ENCODE measurements at regions not wholly inside any gene's neighbourhood (a gene's known extent, or its start where the extent isn't known, plus 50 kb on each side); places are given as distances from the start of the nearest gene placed in this dataset.

DNA sequence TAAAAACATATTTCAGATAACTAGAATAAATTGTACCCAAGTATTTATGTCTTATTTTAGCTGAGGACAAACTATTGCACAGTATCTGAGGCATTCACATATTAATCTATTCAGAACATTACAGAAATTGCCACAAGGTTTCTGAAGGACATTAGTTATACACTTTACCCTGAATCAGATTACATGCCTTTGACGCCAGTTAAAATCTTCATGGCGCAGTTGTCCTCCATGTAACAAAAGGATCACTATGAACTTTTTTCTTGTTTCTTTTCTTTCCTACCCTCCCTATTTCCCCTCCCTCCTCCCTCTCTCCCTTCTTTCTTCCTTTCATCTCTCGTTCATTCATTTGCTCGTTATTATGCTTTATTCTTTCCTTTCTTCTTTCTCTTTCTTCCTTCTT, 176.6 kb upstream of the KITLG start:
- no peak for DNase-seq (ENCODE audit: low read depth in 2 of 2)

DNA sequence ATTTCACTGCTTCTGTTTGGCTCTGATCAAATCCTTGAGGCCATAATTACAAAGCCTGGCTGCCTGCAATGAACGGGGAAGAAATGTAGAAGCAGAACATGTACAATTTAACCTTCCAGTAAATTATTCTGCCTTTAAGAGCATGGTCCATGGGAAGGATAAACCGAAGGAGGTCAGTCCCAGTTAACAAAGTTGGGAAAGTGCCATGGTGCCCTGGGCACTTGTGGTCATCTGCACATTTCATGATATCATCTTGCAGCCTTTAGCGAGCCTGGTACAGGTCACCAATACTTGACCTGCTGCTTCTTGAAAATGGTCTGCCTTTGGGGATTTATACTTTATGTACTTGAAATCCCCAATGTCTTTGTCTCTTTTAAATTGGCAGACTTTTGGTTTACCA, 175.9 kb upstream of the KITLG start:
- no peak for DNase-seq (ENCODE audit: low read depth in 2 of 2)

DNA sequence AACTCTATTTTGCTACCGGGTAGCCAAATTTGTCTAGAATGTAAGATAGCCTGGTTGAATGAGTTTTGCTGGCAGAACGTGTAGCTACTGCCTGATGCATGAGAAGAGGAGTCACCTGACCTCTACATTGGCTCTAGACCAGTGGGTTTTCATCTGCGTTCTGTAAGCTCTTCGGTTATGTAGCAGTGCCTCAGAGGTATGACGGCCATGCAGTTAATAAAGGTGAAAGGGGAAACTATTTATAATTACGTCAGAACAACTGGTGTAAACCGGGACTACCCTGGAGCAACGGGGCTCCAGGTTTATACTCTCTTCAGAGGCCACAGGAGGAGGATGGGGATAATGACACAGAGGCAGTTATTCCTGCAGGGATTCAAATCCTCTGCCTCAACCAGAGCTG, 173.4 kb upstream of the KITLG start:
- no peak for DNase-seq (ENCODE audit: low read depth in 2 of 2)

DNA sequence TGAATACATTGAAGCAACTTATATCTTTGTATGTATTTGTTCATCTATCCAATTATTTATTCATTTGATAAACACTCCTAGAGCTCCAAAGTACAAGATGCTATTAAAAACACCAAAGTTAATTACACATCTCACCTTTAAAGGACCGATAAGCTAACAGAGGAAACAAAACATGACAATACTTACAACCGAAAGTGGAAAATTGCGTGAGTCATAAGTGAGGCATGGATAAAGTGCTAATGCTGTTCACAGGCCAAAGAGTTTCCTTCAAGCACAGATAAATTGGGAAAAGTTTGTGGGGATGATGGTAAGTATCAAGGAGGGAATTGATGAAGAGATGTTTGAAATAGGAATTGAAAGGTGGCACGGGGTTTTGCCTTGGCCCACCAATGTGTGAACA, 172.8 kb upstream of the KITLG start:
- DNase-seq (ENCODE audit: low read depth in 2 of 2) = no peak

DNA sequence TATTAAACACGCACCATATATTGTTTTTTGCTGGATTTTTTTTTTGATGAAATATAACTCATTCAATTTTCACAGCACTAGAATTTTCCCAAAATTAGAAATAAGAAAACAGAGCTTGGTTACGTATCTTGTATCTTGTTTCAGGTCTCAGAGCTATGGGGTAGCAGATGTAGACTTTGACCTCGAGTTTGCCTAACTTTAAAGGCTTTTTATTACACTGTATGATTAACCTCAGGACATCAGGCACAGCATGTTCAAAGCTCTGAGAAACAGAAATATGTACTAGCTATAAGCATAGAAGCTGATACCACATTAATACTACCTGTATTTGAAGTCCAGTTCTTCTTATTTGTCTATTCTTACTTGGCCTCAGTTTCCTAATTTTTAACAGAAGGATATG, 171.9 kb upstream of the KITLG start:
- DNase-seq (ENCODE audit: low read depth in 2 of 2) = no peak

DNA sequence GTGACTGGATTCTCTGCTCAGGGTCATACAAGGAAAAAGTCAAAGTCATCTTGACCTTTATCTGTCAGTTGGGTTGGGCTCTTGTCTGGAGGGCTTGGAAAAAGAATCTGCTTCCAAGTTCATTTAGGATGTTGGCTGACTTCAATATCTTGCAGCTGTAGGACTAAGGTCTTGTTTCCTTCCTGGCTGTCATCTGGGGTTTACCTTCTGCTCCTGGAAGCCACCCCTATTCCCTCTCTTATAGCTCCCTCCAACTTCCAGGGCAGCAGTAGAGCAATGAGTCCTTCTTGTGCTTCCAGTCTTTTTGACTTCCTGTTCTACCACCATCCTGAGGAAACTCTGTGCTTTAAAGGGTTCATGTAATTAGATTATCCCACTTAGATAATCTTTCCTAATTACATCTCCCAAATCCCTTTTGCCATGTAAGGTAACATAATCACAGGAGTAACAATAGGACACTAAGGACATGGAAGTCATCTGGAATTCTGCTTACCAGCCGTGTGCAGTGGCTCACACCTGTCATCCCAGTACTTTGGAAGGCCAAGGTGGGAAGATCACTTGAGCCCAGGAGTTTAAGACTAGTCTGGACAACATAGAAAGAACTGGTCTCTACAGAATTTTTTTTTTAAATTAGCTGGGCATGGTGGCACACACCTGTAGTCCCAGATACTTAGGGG, 170.7 kb upstream of the KITLG start:
- DNase-seq (ENCODE audit: low read depth in 2 of 2) = no peak

DNA sequence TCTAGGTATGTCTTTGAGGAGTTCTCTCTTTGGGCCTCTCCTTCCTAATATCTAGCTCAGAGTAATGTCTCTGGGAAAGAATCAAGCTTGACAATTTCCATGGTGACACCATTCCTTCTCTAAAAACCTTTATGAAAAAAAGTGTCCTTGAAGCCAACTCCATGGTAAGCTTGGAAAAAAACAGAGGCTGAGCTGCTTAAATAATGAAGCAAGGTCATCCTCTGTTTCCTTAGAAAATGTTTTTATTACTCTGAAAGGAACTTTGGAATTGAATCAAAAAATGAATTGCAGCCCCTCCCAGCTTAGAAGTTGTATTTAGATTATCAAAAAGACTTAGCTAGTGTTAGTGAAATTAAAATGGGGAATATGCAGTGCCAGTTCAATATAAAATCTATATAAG, 166.1 kb upstream of the KITLG start:
- no peak for DNase-seq (ENCODE audit: low read depth in 2 of 2)

DNA sequence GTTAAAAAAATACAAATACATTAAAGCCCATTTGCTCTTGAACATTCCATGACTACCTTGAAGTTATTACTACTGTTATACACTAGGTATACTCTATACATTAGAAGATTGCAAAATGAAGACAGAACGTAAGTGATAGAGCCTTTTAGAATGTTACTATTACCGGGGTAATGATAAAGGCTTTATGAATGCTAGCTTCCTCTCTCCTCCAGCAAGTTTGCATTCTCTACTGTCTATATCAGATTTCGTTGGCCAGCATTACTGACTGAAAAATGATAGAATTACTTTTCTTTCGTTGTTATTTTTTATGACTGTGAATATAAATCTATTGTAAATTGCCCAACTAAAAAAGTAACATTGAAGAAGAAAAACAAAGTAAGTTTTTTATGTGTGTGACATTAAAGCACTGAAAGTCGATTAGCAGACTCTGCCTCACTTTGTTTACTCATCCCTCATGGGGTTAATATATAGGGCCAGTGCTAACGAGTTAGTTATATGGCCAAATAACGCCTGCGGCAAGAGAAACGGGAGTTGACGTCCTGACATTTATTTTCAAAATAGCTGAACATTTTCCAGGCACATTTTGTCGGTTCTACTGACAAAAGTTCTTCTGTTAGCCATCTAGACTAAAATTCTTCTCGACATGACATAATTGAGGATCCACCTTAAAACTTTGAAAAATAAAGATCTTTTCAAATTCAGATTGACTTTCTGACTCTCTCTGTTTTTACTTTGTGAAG, 163.8 kb upstream of the KITLG start:
- DNase-seq (ENCODE audit: low read depth in 2 of 2) = no peak

DNA sequence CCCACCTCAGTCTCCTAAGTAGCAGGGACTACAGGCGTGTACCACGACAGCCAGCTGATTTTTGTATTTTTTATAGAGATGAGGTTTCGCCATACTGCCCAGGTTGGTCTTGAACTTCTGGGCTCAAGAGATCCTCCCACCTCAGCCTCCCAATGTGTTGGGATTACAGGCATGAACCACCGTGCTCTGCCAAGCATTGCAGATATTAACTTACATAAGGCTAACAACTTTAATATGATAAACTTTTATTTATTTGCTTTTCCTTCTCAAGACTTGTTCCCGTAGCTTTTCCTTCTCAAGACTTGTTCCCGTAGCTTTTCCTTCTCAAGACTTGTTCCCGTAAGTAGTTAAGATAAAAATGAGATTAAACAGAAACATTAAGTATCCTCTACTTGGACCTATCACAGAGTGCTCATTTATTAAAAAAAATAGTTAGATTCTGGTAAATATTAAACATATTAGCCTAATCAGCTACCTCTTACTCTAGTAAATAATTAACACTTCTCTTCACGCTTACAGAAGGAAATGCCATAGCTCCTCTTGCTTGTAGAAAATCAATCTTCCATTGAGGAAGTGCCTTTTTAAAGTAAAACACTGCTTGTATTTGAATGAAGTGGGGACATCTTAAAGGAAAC, 157.7 kb upstream of the KITLG start:
- DNase-seq (ENCODE audit: low read depth in 2 of 2) = no peak

DNA sequence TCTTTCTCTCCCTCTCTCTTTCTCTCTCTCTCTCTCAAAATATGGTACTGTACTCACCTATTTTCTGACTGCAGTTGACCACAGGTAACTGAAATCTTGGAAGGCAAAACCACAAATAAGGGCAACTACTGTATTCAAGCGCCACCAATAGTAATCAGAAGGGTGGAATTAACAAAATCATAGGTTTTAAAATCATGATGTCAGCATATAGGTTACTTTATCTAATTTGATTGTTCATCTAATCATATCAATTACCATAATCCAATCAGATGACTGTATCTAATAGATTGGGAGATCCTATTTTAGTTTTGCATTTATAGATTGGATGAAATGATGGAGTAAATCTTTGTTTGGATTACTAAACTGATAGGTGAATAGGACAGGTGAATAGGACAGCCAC, 155.8 kb upstream of the KITLG start:
- DNase-seq (ENCODE audit: low read depth in 2 of 2) = no peak

DNA sequence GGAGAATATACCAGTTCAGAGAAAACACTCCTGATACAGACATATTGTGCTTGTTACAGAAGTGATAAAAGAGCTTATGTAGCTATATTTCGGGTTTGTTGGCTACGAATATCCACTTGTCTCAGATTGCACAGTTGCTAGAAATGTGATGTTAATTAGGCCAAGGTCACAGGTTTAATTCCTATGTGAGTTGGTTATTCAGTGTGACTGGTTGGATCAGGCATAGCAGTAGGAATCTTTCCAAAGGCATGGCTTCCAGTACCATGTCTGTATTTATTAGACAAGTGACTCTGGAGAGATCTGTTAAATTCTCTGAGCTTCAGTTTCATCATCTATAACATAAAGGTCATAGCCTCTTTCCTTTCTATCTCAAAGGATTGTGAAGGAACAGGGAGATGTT, 152.7 kb upstream of the KITLG start:
- DNase-seq (ENCODE audit: low read depth in 2 of 2) = no peak

DNA sequence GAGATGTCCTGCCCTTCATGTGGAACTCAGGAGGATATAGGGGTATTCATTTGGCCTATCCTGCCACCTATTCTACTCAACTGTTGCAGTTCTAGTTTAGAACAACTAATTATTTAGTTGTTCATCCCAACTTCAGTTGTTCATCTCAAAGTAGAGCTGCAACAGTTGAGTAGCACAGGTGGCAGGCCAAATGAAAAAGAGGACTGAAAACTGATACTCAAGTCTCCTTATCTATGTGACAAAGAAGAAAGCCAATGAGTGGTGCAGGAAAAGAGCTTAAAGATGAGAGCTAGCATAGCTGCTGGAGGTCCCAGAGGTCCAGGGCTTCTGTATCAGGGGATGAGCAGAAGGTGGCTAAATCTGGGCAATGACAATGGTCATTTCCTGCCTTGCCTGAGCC, 148.9 kb upstream of the KITLG start:
- no peak for DNase-seq (ENCODE audit: low read depth in 2 of 2)

DNA sequence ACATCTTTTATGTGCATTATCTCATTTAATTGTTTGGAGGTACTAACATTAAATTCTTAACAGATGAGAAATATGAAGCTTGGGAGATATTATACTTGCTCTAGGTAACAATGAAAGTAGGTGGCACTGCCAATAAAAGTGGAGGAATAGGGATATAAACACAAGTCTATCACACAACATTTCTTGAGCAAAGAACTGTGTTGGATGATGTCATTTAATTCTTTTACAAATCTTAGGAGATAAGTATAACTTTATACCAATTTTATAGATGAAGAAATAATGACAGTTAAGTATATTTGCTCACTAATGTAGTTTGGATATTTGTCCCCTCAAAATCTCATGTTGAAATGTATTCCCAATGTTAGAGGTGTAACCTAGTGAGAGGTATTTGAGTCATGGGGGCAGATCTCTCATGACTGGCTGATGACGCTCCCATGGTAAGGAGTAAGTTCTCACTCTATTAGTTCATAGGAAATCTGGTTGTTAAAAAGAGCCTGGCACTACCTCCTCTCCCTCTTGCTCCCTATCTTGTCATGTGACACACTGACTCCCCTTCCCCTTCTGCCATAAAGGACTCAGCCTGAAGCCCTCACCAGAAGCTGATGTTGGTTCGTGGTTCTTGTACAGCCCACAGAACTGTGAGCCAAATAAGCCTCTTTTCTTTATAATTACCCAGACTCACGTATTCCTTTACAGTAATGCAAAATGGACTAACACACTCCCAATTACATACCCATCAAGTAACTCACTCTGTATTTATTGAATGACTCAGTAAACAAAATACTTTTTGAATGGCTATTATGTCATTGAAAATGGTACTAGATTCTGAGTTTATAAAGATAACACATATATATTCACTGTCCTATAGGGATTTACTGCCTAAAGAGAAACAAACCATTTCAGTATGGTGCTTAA, 146.8 kb upstream of the KITLG start:
- no peak for DNase-seq (ENCODE audit: low read depth in 2 of 2)

DNA sequence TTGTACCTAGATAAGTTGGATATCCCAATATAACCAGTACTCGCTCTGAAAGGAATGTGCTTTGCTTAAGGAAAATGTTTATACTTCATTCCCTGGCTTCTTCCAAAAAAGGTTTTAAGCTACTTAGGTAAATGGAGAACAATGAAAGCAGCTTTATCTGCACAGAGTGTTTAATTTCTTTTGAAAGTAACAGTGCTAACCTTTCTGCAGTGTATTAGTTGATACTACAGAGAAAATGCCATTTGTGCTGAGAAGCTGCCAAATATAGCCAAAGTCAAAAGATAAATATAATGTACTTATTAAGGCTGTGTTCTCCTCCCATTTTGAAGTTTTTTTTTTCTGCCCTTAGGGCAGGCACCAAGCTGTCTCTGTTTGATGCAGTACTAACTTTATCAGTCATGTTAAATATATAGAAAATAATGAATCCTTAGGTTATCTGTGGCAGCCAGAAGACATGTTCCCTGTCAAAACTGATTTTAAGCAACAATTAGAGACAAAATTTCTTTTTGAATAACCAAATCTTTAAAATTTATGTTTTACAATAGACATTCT, 145.4 kb upstream of the KITLG start:
- no peak for DNase-seq (ENCODE audit: low read depth in 2 of 2)

DNA sequence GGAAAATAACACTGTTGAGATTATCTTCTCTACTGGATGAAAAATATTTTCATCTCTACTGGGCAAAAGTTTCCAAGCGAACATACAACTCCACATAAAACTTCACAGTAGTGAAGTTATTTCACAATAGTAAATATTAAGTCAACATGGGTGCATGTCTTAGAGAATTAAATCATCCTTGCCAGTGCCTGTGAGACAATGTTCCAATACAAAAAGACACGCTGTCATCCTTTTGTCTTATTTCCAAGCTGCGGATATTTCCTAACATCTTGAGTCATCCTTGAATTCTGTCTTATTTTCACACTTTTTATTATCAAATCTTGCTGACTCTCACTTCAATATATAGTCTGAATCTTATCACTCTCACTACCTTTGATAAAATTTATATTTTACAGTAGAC, 142.9 kb upstream of the KITLG start:
- no peak for DNase-seq (ENCODE audit: low read depth in 2 of 2)

DNA sequence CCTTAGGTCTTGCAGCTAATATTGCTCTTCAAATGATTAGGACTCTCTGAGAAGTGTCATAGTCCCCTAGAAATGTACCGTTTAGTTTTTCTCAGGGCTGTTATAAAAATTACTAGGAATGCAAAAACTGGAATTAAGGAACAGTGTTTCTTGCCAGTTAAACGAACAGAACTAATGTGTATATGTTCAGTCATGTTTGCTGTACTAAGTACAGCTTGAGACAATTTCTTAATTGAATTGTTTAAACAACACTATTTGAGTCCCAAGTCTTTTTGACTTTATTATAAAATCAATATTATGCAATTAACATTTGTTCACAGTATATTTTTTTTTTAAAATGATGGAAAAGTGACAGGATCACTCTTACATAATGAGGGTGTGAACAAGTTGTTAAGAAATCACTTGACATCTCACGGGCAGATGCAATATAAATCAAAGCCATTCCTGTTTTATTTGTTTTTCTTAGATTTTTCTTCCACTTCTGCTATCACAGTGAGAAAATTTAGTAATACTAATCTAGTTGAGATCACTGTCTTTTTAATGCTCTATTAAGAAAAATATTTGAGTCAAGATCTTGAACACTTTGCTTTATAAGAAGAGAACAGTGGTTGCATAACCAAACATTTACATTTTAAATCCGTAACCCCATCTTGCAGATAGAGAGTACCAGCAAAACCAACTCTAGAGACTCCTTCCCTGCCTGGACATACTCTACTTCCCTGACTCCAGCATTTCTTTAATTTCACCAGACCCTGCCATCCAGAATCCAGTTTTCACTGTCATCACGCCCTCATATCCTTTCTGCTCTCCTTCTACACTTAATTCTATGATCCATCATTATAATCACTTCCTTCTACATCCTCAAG, 140.7 kb upstream of the KITLG start:
- no peak for DNase-seq (ENCODE audit: low read depth in 2 of 2)

DNA sequence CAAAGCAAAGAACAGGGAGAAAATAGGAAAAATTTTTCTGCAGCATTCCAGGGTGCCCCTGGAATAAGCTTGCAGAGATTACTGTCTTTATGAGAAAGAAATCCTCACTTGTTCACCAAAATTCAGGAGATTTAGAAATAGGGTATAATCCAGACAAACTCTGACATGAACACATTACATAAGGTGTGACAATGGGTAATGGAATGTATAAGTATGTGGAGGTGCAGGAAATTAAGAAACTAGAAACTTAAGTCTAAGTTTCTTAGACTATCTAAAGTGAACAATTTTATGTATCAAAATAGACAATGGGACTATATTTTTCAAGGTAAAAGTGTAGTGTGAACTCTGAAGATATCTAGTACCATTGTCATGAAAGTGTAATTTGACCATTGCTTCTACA, 140.0 kb upstream of the KITLG start:
- no peak for DNase-seq (ENCODE audit: low read depth in 2 of 2)

DNA sequence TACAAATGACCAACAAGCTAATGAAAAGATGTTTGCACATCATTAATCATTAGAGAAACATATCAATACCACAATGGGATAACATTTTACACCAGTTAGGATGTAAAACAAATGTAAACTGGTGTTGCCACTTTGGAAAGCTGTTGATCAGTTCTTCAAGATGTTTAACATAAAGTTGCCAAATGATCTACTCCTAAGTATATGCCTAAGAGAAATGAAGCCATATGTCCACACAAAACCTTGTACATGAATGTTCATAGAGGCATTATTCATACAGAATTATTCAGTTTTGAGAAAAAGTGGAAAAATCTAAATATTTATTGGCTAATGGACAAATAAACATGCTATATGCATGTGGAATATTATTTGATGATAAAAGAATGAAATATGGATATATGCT, 136.9 kb upstream of the KITLG start:
- DNase-seq (ENCODE audit: low read depth in 2 of 2) = no peak

DNA sequence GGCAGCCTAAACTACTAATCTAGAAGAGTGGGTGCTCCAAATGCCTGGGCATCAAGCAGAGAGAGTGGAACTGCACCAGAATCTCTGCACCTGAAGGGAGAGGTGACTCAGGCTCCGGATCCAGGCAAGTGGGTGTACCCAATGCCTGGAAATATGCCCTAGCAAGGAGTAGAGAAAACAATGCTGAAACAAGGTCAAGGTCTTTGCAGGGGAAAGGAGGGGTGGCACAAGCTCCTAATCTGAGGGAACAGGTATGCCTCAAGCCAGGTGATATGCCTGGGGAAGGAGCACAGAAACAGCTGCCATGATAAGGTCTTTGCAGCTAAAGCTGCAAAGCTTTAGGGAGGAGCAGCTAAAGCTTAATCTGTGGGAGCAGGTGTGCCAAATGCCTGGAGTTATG, 136.0 kb upstream of the KITLG start:
- DNase-seq (ENCODE audit: low read depth in 2 of 2) = no peak

DNA sequence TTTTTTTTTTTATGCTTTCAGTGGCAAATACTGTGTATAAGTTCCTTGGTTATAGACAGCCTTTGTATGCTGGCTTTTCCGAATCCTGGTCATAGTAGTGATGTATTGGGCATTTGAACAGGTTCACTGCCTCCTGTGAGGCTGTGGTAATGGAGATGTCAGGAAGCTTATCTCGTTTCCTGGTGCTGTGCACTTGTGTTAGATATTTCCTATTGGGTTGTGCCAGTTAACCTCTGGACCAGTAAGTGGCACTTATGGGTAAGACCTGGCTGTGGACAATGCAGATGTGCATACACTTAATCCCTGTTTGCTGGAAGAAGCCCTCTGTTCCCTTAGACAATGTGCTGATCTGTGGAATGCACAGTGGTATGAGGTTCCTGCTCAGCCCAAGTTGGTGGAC, 135.4 kb upstream of the KITLG start:
- DNase-seq (ENCODE audit: low read depth in 2 of 2) = no peak
